HG03175 (cell line): ENCODE measurements at regions not wholly inside any gene's neighbourhood (a gene's known extent, or its start where the extent isn't known, plus 50 kb on each side); places are given as distances from the start of the nearest gene placed in this dataset.

Experiments used
- ATAC-seq: cut with Tn5 transposase; IDR thresholded peaks from one replicate; pipeline ENCODE4 v1.9.1; 2021; ENCODE audit warnings: mild to moderate bottlenecking, moderate library complexity; ENCODE audit not compliant: unreplicated experiment

- no peak for ATAC-seq
These were observed 1505.8 kb downstream of the TBC1D22A start for GRCh38 chr22:48268293-48268692.

GRCh38 chr22:48267681-48268080 lies 1505.2 kb downstream of the TBC1D22A start:
- no peak for ATAC-seq

- no peak for ATAC-seq
These were observed 1502.7 kb downstream of the TBC1D22A start for GRCh38 chr22:48265000-48265625.

- ATAC-seq: no peak
These were observed 1502.1 kb downstream of the TBC1D22A start for GRCh38 chr22:48264586-48264985.

- ATAC-seq: no peak
These were observed 1501.4 kb downstream of the TBC1D22A start for GRCh38 chr22:48263791-48264351.

- no peak for ATAC-seq
These were observed 1500.9 kb downstream of the TBC1D22A start for GRCh38 chr22:48263431-48263765.

GRCh38 chr22:48262596-48263430 lies 1500.4 kb downstream of the TBC1D22A start:
- ATAC-seq: no peak

GRCh38 chr22:48261706-48262105 lies 1499.3 kb downstream of the TBC1D22A start:
- ATAC-seq: no peak

GRCh38 chr22:48261048-48261621 lies 1498.7 kb downstream of the TBC1D22A start:
- no peak for ATAC-seq

GRCh38 chr22:48259991-48260670 lies 1497.7 kb downstream of the TBC1D22A start:
- no peak for ATAC-seq

GRCh38 chr22:48258811-48259210 lies 1496.4 kb downstream of the TBC1D22A start:
- ATAC-seq: no peak

GRCh38 chr22:48258064-48258701 lies 1495.7 kb downstream of the TBC1D22A start:
- no peak for ATAC-seq

GRCh38 chr22:48257685-48258055 lies 1495.2 kb downstream of the TBC1D22A start:
- ATAC-seq: no peak

- ATAC-seq: no peak
These were observed 1494.6 kb downstream of the TBC1D22A start for GRCh38 chr22:48256776-48257684.

- no peak for ATAC-seq
These were observed 1493.7 kb downstream of the TBC1D22A start for GRCh38 chr22:48256041-48256739.

- ATAC-seq: no peak
These were observed 1491.9 kb downstream of the TBC1D22A start for GRCh38 chr22:48254311-48254873.

GRCh38 chr22:48253573-48253972 lies 1491.1 kb downstream of the TBC1D22A start:
- no peak for ATAC-seq

- ATAC-seq: no peak
These were observed 1490.7 kb downstream of the TBC1D22A start for GRCh38 chr22:48253136-48253535.

- no peak for ATAC-seq
These were observed 1489.2 kb downstream of the TBC1D22A start for GRCh38 chr22:48251629-48252028.
